ENCODE measurements at regions not wholly inside any gene's neighbourhood (a gene's known extent, or its start where the extent isn't known, plus 50 kb on each side); places are given as distances from the start of the nearest gene placed in this dataset.

DNA sequence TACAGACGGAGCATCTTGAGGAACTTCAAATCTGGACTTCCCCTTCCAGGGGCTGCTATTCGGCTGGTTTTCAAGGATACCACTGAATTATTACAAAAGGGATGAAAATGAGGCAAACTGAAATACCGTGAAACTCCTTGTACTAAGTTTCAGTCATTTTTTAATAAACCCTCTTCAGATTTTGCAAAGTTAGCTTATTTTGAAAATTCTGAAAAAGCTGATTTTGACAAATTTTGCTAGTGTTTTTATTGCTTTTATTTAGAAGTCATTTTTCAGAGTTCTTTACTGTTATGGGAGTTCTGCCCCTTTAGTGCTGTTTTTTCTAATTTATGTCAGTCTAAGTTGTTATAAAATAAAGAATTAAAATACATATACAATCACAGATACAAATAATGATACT is 390.4 kb upstream of the VRK2 start:
- Histone ChIP-seq H3K27me3 (replicated peaks; ENCODE audit: control insufficient read depth, insufficient read depth, low read length) (no peaks in the 10 kb centered on the region), H3K36me3 (ENCODE audit: control insufficient read depth, insufficient read depth, low read length) (no peaks in the 10 kb centered on the region), H3K4me3 (replicated peaks; ENCODE audit: low read depth, low read length) (no peak overlapping the region)
- TF ChIP-seq, protein P1, sequence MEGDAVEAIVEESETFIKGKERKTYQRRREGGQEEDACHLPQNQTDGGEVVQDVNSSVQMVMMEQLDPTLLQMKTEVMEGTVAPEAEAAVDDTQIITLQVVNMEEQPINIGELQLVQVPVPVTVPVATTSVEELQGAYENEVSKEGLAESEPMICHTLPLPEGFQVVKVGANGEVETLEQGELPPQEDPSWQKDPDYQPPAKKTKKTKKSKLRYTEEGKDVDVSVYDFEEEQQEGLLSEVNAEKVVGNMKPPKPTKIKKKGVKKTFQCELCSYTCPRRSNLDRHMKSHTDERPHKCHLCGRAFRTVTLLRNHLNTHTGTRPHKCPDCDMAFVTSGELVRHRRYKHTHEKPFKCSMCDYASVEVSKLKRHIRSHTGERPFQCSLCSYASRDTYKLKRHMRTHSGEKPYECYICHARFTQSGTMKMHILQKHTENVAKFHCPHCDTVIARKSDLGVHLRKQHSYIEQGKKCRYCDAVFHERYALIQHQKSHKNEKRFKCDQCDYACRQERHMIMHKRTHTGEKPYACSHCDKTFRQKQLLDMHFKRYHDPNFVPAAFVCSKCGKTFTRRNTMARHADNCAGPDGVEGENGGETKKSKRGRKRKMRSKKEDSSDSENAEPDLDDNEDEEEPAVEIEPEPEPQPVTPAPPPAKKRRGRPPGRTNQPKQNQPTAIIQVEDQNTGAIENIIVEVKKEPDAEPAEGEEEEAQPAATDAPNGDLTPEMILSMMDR (IDR thresholded peaks at IDR 0.05; ENCODE audit: insufficient read depth, low read length, poor library complexity, severe bottlenecking): no peak
- DNase-seq (ENCODE audit: extremely low read depth, insufficient read length): no peak

DNA sequence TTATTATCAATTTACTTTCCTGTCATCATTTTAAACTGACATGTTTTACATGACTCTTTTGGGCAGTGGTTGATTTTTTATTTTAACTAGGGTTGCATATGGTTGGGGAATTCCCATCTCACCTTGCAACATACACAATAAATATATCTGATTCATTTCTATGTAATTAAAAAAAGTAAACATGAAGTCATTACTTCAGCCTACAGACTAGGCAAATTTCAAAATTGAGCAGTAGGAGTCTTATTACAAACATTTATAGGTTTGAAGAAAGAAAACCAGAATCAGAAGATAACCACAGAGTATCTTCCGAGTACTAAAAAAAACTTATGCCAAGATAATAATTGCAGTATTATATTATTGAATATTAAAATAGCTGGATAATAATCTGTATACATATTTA is 377.0 kb upstream of the VRK2 start:
- Histone ChIP-seq H3K4me3 (replicated peaks; ENCODE audit: low read depth, low read length) (no peak overlapping the region), H3K27me3 (replicated peaks; ENCODE audit: control insufficient read depth, insufficient read depth, low read length) (no peaks in the 10 kb centered on the region), H3K36me3 (ENCODE audit: control insufficient read depth, insufficient read depth, low read length) (no peaks in the 10 kb centered on the region)
- TF ChIP-seq, protein P1 (IDR thresholded peaks at IDR 0.05; ENCODE audit: insufficient read depth, low read length, poor library complexity, severe bottlenecking): no peak
- no peak for DNase-seq (ENCODE audit: extremely low read depth, insufficient read length)

DNA sequence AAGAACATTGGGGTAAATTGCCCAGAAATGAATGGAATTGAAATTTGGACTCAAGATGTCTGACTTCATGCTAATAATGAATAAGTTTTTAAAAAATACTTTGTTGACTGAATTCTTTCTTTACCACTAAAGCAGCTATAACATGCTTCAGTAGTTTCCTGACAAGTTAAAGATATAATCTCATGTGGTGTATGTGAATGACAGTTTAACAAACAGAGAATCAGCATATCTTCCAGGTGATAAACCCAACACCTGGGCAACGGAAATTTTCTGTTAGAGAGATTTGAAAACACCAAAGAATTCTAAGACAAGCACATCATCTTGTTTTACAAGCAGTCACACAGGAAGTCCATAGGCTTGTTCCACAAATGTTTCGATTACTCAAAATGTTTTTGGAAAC is 372.6 kb upstream of the VRK2 start:
- Histone ChIP-seq H3K27me3 (replicated peaks; ENCODE audit: control insufficient read depth, insufficient read depth, low read length) (no peaks in the 10 kb centered on the region), H3K4me3 (replicated peaks; ENCODE audit: low read depth, low read length) (no peak overlapping the region), H3K36me3 (ENCODE audit: control insufficient read depth, insufficient read depth, low read length) (no peaks in the 10 kb centered on the region)
- TF ChIP-seq, protein P1 (IDR thresholded peaks at IDR 0.05; ENCODE audit: insufficient read depth, low read length, poor library complexity, severe bottlenecking): no peak
- DNase-seq (ENCODE audit: extremely low read depth, insufficient read length): no peak

DNA sequence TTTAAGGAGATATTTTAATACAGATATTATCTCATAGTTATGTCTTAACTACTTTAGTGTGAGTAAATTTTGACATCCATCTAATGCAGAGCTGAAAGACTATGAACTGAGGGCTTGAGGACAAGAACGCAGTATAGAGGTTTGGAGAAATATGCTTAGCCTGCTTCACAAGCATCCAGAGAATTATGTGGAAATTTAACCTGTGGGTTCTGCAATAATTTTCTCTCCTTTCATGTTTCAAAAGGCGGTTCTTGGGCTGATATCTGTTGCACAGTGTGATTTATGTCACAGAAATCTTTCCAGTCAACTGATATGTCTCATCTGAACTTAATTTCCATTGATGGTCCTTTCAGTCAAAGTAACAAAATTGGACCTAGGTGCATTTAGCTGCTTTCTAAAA is 371.9 kb upstream of the VRK2 start:
- Histone ChIP-seq H3K36me3 (ENCODE audit: control insufficient read depth, insufficient read depth, low read length) (no peaks in the 10 kb centered on the region), H3K4me3 (replicated peaks; ENCODE audit: low read depth, low read length) (no peak overlapping the region), H3K27me3 (replicated peaks; ENCODE audit: control insufficient read depth, insufficient read depth, low read length) (no peaks in the 10 kb centered on the region)
- TF ChIP-seq, protein P1 (IDR thresholded peaks at IDR 0.05; ENCODE audit: insufficient read depth, low read length, poor library complexity, severe bottlenecking): no peak
- DNase-seq (ENCODE audit: extremely low read depth, insufficient read length): no peak

DNA sequence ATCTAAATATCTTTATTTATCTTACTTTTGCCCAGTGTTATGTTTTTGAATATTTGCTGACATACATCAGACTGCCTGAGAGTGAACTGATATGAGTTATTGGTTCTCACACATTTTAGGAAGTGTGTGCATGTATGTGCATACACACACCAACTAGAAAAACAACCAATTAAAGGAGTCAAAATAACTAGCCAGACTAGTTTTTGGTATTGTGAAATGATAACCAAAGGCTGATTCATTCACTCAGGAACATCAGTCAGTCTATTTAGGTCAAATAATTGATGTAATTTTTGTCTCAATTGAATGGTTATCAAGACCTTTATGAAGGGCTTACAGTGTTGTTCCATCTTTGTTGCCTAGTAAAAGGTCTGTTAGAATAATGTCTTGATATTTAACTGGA is 369.3 kb upstream of the VRK2 start:
- Histone ChIP-seq H3K36me3 (ENCODE audit: control insufficient read depth, insufficient read depth, low read length) (no peaks in the 10 kb centered on the region), H3K4me3 (replicated peaks; ENCODE audit: low read depth, low read length) (no peak overlapping the region), H3K27me3 (replicated peaks; ENCODE audit: control insufficient read depth, insufficient read depth, low read length) (no peaks in the 10 kb centered on the region)
- TF ChIP-seq, protein P1 (IDR thresholded peaks at IDR 0.05; ENCODE audit: insufficient read depth, low read length, poor library complexity, severe bottlenecking): no peak
- DNase-seq (ENCODE audit: extremely low read depth, insufficient read length): no peak

DNA sequence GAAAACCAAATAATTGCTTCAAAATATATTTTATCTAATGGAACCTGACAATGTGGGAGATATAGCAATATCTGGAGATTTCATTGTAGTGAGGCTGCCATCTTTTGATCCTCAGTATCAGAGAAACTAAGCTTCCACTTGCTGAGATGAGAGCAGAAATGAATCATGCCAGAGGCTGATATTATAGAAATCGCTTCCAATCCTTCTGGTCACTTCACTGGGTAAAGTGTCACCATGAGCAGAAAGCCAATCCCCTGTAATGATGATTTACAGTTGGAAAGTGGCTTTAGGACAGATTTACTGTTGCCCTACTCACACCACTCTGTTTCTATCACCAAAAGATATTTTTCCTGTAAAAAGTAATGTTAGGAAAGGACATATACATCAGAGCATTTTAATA is 365.0 kb upstream of the VRK2 start:
- H3K4me3 ChIP-seq (replicated peaks; ENCODE audit: low read depth, low read length): no peak overlapping the region
- no peak for DNase-seq (ENCODE audit: extremely low read depth, insufficient read length)
- TF ChIP-seq, protein P1 (IDR thresholded peaks at IDR 0.05; ENCODE audit: insufficient read depth, low read length, poor library complexity, severe bottlenecking): no peak
- H3K27me3 ChIP-seq (replicated peaks; ENCODE audit: control insufficient read depth, insufficient read depth, low read length): no peaks in the 10 kb centered on the region
- no peaks in the 10 kb centered on the region for H3K36me3 ChIP-seq (ENCODE audit: control insufficient read depth, insufficient read depth, low read length)
